AG09309 (cell line): ENCODE measurements at regions not wholly inside any gene's neighbourhood (a gene's known extent, or its start where the extent isn't known, plus 50 kb on each side); places are given as distances from the start of the nearest gene placed in this dataset.

Experiments used
- DNase-seq: peaks from one replicate; pipeline ENCODE4 v3.0.0-alpha.2; 2010; ENCODE audit warnings: low read depth
- H3K4me3 ChIP-seq: 2 replicates; pipeline ENCODE4 v1.5.1; 2011; ENCODE audit warnings: mild to moderate bottlenecking, low read depth, low read length, moderate library complexity; ENCODE audit not compliant: control insufficient read depth
- TF ChIP-seq, protein P1 (sequence below): IDR thresholded peaks from 2 replicates; pipeline ENCODE4 v1.5.1; 2011; ENCODE audit warnings: mild to moderate bottlenecking, low read depth, low read length, inconsistent platforms; ENCODE audit not compliant: insufficient read depth, control insufficient read depth; ENCODE audit errors: missing control alignments

DNA sequence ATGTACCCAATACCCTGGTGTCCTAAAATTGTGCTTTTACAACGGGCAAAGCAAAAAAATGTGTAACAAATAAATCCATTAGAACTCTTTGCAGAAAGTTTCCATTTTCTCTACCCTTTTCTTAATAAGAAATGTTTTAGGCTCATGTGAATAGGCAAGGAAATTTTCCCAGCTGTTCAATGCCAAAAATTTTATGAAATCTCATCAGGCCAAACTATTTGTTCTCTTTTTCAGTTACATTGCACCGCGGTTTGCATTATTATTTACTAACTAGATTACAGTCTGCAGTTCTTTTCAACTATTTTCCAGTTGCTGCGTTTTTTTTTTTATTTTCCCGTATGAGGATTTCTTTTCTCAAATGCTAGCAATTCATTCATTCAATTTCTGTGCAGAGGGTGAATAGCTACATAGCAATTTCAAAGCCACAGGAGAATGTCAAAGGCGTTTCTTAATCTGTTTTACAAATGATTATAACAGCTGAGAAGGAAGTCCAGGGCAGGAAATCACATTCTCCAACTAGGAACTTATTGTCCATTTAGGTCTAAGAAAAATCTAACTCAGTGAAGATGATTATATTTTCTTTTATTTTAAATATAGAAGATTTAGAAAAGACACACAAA is 367.5 kb upstream of the MMADHC start:
- TF ChIP-seq, protein P1, sequence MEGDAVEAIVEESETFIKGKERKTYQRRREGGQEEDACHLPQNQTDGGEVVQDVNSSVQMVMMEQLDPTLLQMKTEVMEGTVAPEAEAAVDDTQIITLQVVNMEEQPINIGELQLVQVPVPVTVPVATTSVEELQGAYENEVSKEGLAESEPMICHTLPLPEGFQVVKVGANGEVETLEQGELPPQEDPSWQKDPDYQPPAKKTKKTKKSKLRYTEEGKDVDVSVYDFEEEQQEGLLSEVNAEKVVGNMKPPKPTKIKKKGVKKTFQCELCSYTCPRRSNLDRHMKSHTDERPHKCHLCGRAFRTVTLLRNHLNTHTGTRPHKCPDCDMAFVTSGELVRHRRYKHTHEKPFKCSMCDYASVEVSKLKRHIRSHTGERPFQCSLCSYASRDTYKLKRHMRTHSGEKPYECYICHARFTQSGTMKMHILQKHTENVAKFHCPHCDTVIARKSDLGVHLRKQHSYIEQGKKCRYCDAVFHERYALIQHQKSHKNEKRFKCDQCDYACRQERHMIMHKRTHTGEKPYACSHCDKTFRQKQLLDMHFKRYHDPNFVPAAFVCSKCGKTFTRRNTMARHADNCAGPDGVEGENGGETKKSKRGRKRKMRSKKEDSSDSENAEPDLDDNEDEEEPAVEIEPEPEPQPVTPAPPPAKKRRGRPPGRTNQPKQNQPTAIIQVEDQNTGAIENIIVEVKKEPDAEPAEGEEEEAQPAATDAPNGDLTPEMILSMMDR: no peak
- no peak overlapping the region for H3K4me3 ChIP-seq
- no peak for DNase-seq

DNA sequence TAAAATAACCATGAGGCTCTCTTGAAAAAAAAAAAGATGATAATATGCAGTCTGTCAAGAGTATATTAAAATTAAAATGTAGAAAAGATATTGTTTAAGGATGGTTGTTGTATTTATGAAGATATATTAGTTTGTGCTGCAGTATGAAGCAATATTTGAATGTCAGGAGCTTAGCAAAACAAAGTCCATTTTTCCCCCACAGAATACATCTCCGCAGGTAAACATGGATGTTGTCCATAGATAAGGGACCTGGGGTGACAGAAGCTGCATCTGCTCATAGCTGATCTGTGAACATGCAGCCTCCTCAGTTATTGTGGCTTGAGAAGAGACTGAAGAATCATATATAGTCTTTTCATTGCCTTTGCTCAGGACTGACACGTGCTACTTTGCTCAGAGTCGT is 366.1 kb upstream of the MMADHC start:
- TF ChIP-seq, protein P1: no peak
- no peak for DNase-seq
- H3K4me3 ChIP-seq: no peak overlapping the region

DNA sequence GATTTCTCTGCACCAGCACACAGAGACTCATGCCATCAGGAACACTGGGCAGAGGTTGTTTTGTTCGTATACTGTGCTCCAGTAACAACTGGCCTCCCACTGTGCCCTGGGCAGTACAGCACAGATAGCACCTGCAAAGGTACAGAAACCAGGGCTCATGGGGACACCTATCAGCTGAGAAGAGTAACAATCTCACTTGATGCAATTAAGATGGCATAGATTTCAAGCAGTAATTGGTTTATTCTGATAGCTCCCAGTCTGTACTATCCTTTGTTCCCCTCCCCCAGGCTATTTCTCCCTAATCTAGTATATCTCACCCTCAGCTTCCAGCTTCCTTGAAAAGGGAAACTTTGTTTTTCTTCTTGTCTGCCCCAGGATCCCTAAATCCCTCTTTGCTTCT is 343.9 kb upstream of the MMADHC start:
- no peak for DNase-seq
- TF ChIP-seq, protein P1: no peak
- H3K4me3 ChIP-seq: no peak overlapping the region

DNA sequence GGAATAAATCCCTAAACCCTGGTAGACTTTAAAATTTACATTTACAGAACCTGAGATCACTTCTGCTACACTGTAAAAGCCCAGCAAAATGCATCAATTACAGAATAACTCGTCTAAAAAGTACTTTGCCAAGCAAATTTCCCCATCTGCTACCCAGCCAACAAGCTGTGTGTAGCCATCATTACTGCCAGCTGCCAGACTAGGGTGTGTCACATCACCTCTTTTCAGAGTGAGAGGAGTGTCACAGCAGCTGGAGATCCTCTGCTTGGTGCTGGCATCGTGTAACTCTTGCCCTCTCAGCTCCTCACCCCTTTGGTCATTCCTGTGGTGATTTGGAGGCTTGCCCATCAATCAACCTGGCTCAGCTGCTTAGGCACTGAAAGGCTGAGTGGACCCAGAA is 340.4 kb upstream of the MMADHC start:
- DNase-seq: no peak
- TF ChIP-seq, protein P1: no peak
- no peak overlapping the region for H3K4me3 ChIP-seq

DNA sequence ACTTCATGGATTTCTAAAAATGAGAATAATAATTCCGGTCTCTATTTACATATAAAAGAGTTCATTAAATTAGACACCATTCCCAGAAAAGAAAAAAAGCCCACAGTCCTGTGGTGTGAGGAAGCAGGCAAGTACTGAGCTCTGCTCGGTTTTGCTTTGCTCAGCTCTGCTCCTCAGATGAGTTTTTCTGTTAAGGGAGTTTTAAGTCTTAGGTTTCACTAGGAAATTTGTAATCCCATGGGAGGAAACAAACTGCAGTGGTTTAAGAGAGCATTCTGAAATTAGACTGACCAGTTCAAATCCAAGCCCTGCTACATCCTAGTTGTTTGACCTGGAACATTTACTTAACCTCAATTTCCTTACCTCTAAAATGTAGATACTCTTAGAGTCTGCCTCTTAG is 338.6 kb upstream of the MMADHC start:
- no peak for DNase-seq
- TF ChIP-seq, protein P1: no peak
- H3K4me3 ChIP-seq: no peak overlapping the region

DNA sequence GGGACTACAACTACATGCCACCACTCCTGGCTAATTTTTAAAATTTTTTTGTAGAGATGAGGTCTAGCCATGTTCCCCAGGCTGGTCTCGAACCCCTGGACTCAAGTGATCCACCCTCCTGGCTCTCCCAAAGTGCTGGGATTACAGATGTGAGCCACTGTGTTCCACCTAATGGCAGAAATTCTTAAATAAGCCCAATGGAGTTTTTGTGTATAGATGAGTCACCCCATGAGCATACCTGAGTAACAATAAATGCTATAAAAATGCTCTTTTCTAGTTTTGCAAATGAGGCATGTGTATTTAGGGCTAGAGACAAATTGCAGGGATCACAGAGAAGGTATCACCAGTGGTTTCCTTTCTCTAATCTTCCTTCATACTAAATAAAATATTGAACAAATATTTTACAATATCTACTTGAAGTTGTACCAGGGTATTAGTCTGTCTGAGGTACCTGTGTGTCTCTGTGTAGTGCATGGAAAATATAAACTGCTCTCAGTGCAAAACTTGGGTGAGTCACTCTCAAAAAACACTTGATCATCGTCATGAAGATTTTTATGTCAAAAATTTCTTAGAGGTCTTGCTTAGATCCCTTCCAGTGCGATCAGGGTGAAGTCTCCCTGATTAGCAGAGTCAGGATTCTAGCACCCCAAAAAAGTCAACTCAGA is 337.1 kb upstream of the MMADHC start:
- H3K4me3 ChIP-seq: no peak overlapping the region
- TF ChIP-seq, protein P1: no peak
- DNase-seq: no peak
